GM18508 (cell line): ENCODE measurements at regions not wholly inside any gene's neighbourhood (a gene's known extent, or its start where the extent isn't known, plus 50 kb on each side); places are given as distances from the start of the nearest gene placed in this dataset.
"Not testable (repeated sequence)": the region's sequence is repeated elsewhere in the genome, so short reads cannot be mapped to it uniquely, and the experiment has no call there.

Experiments
- ATAC-seq: cut with Tn5 transposase; IDR thresholded peaks from one replicate; pipeline ENCODE4 v1.9.1; 2021; ENCODE audit warnings: moderate number of reproducible peaks; ENCODE audit not compliant: insufficient read depth, unreplicated experiment

- ATAC-seq, result not testable (repeated sequence)
These were observed 222.8 kb upstream of the CCL2 start for GRCh38 chr17:34032305-34032704.

GRCh38 chr17:34038786-34039185 is 216.3 kb upstream of the CCL2 start:
- ATAC-seq, result not testable (repeated sequence)

GRCh38 chr17:34039213-34039612 is 215.9 kb upstream of the CCL2 start:
- ATAC-seq, result not testable (repeated sequence)

GRCh38 chr17:34039759-34040555 is 215.1 kb upstream of the CCL2 start:
- ATAC-seq, result not testable (repeated sequence)

GRCh38 chr17:34045990-34046389 is 209.1 kb upstream of the CCL2 start:
- ATAC-seq, result no peak

GRCh38 chr17:34051046-34051445 is 204.0 kb upstream of the CCL2 start:
- ATAC-seq, result no peak

- ATAC-seq, result no peak
These were observed 200.6 kb upstream of the CCL2 start for GRCh38 chr17:34054495-34054894.

GRCh38 chr17:34055606-34056005 is 199.5 kb upstream of the CCL2 start:
- ATAC-seq, result no peak

- ATAC-seq, result no peak
These were observed 195.5 kb upstream of the CCL2 start for GRCh38 chr17:34059423-34060220.

GRCh38 chr17:34066528-34066927 is 188.6 kb upstream of the CCL2 start:
- no peak for ATAC-seq

- no peak for ATAC-seq
These were observed 188.1 kb upstream of the CCL2 start for GRCh38 chr17:34067011-34067410.

GRCh38 chr17:34068571-34068970 is 186.5 kb upstream of the CCL2 start:
- ATAC-seq, result no peak

- no peak for ATAC-seq
These were observed 184.4 kb upstream of the CCL2 start for GRCh38 chr17:34070712-34071111.

- ATAC-seq, result no peak
These were observed 183.1 kb upstream of the CCL2 start for GRCh38 chr17:34071886-34072420.

- no peak for ATAC-seq
These were observed 180.0 kb upstream of the CCL2 start for GRCh38 chr17:34075076-34075475.

GRCh38 chr17:34076743-34077631 is 178.1 kb upstream of the CCL2 start:
- no peak for ATAC-seq

GRCh38 chr17:34081269-34081668 is 173.8 kb upstream of the CCL2 start:
- no peak for ATAC-seq

GRCh38 chr17:34082404-34082803 is 172.7 kb upstream of the CCL2 start:
- ATAC-seq, result no peak

- not testable (repeated sequence) for ATAC-seq
These were observed 166.0 kb upstream of the CCL2 start for GRCh38 chr17:34089042-34089441.

- ATAC-seq, result no peak
These were observed 164.5 kb upstream of the CCL2 start for GRCh38 chr17:34090593-34090992.
